ENCODE measurements at regions not wholly inside any gene's neighbourhood (a gene's known extent, or its start where the extent isn't known, plus 50 kb on each side); places are given as distances from the start of the nearest gene placed in this dataset.
"Not testable (repeated sequence)": the region's sequence is repeated elsewhere in the genome, so short reads cannot be mapped to it uniquely, and the experiment has no call there.

- DNase-seq = no peak
These were observed 492.3 kb upstream of the LCORL start for GRCh38 chr4:18513861-18514260.

DNA sequence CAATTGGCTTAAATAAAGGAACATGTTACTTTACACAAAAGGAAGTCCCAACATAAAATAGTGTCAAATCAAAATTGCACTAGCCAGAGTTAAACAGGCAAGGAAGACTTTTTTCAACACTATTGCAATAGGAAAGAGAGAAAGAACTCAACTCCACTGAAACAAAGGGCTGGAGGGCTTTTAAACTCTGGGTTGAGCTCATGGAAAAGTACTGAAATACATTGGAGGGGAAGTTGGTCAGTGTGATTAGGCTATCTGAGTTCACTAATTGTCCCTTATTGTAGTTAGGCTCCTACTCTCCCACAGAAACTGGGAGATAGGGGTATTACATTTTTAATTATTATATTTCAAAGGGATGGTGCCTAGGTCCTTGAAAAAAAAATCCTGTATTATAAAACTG is 491.2 kb upstream of the LCORL start:
- DNase-seq = no peak

- DNase-seq = no peak
These were observed 490.2 kb upstream of the LCORL start for GRCh38 chr4:18511727-18512126.

GRCh38 chr4:18508786-18509185 is 487.2 kb upstream of the LCORL start:
- DNase-seq = no peak

DNA sequence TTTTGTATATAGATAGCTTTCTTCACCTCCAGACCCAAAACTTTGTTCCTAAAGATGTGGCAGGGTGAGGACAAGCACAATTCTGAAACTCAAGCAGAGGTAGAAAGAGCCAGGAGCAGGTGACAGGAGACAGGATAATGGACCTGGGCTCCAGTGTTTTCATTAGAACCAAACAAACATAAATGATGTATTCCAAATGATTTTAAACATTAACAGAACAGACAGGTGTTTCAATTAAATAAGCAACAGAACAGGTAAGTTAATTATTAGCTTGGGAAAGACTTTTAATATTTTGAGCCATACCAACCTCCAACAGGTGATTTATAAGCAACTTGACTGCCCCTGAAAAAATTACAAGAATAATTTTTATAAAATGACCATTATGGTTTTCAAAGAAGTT is 459.4 kb upstream of the LCORL start:
- no peak for DNase-seq

DNA sequence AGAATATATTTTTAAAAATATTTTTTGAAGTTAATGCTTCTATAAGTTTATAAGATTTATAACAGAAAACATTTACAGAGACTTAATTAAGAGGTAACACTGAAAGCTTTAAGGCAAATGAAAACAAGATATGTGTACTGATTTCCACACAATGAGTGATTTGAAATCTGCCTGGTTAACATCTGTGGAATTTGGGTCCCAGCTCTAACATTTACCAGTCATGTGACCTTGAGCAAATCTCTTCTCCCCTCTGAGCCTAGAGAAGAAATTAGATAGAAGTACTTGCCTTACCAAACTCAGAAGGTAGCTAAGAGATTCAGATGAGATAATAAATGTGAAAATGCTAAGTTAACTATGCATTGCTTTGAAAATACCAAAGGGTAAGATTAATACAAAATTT is 458.8 kb upstream of the LCORL start:
- no peak for DNase-seq

GRCh38 chr4:18479825-18480224 is 458.3 kb upstream of the LCORL start:
- no peak for DNase-seq

GRCh38 chr4:18463987-18464559 is 442.5 kb upstream of the LCORL start:
- no peak for DNase-seq

DNA sequence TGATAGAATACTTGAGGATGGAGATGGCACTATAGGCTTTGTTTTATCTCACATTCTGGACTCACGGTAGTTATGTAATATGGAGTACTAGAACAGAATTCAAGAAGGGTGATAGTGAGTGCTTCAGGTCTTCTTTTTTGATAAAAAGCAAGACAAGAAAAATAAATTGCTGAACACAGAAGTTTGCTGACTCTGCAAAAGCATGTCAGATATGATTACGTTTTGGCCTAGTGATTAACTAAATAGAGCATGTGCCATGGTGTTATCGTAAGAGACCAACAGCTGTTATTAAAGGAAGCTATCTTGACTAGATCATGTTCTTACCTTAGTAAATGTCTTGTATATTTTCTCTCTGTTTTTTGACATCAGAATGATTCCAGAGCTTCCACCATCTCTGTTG is 436.9 kb upstream of the LCORL start:
- DNase-seq = no peak

DNA sequence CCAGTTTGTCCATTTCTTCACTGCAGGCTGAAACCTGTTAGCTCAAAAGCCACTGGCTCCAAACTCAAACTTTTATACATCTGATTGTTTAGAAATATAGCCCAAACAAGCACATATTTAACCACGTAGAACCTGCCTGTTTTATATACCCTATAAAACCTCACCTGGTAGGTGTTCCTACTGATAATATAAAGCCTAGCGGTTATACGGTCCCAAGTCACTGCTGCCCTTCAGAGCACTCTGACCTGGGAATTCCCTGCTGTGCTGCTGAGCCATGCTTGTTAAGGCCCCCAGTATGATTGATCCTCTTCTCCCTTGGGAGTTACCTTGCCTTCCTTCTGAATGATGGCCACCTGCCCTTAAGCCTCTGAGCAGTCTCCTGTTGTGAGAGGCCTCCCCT is 432.8 kb upstream of the LCORL start:
- DNase-seq = no peak

DNA sequence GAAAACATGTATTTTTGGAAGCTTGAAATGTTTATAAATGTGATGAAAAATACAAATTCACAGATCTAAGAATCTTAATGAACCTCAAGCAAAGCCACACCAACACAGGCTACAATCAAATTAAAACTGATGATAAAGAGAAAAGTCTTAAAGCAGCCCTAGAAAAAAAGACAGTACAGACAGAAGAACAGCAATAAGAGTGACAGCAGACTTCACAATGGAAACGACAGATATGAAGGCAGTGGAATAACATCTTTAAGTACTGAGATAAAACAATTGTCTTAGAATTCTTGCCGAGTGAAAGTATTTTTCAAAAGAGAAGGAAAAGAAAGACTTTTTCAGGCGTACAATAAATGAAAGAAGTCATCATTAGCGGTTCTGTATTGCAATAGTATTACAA is 423.6 kb upstream of the LCORL start:
- no peak for DNase-seq

DNA sequence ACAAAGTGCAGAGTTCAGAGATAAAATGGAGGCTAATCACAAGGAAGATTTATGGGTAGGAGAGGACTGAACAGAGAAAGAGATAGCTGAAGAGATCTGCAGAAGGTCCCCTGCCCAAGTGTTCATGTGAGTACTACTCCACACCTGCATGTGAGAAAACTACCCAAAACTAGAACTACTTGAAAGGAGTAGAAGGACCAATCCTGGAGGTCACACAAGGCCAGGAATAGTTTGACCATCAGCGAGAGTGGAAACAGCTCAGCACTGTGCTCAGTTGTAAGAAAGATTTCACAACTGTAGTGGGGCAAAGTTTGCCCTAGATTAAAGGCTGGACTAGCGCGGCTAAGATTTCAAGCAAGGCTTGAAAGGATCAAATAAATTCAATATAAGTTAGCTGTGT is 422.7 kb upstream of the LCORL start:
- no peak for DNase-seq

DNA sequence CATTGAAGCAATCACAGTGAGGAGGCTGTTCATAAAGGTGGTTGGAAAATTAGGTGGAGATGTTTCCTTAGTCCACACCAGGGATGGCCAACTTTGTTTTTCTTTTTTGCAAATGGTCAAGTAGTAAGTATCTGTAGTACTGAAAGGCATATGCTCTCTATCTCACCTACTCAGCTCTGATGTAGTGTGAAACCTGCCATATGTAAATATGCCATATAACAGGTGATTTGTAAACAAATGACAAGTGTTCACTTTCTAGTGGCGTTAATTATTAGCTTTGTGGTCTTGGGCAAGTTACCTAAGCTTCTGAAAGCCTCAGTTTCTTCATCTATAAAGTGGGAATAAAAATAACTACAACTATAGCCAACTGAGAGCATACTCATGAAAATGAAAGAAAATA is 421.4 kb upstream of the LCORL start:
- DNase-seq = no peak

GRCh38 chr4:18441676-18442075 is 420.1 kb upstream of the LCORL start:
- DNase-seq = no peak

DNA sequence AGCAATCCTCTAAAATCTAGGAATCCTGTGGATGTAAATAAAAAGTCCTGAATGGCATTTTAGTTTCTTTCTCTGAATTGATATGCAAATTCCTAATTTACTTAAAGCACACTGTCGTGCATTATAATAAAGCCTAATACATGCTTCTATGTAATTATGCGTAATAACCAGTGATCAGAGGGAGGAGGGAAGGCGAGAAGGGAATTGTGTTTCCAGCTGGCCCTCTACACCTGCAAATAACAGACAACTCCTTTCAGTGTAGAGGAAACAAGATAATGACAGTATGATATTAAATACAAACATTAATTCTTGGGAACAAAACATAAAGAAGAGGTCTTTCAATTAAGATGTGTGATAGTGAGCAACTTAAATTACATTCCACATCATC is 419.6 kb upstream of the LCORL start:
- DNase-seq = no peak

DNA sequence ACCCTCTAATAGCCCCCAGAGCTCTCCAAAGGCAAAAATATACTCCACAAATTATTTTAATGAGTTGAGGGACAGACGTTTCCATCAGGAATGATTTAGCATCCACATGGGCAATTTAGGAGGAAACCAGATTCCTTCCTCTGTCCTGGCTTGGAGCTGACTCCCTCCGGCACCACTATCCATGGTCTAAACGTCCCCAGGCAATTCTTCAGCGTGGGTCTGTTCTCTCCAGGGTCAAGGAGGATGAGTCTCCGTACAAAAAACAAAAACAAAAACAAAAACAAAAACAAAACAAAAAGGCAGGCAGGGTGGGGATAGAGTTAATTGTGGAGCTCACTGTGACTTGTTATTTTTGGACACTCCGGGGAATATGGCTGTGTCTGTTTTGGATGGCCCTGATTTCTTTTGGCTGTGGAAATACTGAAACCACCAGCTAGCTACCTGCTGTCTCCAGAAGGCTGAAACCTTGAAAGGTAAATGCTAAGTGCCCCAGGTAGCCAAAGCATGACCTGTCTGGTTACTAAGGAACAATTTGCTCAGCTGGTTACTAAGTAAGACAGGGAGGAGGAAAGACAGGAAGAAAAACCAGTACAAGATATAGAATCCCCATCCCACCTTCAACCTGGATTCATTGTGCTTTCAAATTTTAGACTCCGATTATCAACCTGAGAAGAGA is 419.1 kb upstream of the LCORL start:
- no peak for DNase-seq

DNA sequence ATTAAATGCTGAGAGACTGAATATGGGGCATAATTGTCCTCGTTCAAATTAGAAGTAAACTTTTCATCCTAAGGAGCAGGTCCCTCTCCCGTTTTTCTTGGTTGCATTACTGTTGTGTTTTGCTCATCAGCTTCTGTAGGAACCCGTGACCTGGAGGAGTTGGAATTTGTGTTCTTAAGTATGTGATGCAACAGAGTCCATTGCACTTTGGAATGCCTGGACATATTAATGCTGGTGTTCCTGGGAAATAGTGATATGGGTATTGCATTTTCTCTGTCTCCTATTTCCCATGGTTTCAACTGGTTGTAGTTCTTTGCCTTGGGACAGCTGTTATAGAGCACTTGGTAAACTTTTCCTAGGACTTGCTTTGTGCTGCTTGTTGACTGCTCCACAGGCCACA is 417.8 kb upstream of the LCORL start:
- DNase-seq = no peak

DNA sequence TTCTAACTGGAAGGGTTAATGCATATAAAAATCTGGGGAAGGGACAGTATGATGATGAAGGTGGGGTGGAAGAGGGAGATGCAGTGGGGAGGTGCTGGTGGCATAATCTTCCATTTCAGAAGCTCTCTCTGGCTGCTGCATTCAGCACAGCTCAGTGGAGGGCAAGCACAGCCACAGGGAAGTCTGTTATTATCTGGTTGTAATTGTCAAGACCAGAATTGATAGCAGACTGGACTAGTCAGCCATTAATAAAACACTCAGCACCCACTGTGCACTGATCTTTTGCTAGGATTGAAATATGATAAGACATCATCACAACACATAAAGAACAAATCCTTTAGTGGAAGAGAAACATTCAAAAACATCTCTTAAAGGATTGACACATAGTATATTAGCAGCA is 414.2 kb upstream of the LCORL start:
- DNase-seq = no peak

DNA sequence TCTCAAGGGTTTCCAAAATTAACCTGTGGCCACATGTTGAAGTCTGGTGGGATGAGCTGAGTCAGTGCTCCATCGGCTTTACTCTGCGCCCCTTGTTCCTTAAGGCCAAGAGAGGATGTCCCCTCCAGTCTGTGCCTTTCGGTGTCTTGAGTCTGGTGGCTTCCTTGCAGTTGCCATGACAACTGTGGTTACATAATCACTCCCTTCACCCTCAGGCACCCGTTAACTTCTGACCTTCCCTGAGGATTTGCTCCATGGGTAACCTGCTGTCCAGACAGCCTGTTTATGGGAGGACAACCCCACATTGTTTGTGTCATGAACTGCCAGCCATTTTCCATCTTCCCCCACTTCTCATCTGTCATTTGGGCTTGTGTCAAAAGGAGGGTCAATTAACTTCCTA is 401.1 kb upstream of the LCORL start:
- DNase-seq = no peak

DNA sequence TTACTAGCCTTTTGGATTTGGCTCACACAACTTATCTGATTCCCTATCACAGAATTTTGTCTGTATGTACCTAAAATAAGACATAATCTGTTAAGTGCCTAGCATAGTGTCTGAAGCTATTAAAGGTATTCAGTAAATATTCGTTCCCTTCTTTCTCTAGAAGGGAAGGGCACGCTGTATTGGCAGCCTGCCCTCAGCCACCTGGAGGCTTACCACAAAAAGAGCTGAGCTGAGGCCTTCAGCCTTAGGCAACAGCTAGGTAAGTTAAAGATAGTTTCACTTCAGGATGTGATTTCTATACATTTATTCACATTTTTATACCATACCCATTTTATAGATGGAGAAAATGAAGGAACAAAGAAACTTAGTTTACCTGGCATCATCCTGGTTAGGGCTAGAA is 400.0 kb upstream of the LCORL start:
- no peak for DNase-seq

- DNase-seq = no peak
These were observed 398.2 kb upstream of the LCORL start for GRCh38 chr4:18419780-18420179.

- DNase-seq = not testable (repeated sequence)
These were observed 396.8 kb upstream of the LCORL start for GRCh38 chr4:18418195-18418898.

- DNase-seq = not testable (repeated sequence)
These were observed 396.1 kb upstream of the LCORL start for GRCh38 chr4:18417651-18418050.

DNA sequence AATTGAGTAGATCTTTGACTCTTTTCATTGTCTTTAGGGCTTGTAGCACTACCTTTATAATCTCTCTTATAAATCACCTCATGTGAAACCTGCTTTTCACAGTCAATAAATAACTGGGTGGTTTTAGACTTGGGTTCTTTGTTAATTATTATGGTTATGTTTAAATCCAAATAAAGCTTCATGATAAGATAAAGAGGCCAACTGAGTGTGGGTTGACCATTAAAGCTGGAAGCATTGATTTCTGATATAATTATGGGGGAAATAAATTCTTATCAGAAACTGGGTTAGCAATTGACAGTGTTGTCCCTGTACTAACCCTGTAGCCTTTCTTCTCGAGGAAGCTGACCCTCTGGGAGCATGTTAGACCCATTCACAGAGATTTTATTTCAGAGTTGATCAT is 384.7 kb upstream of the LCORL start:
- no peak for DNase-seq

DNA sequence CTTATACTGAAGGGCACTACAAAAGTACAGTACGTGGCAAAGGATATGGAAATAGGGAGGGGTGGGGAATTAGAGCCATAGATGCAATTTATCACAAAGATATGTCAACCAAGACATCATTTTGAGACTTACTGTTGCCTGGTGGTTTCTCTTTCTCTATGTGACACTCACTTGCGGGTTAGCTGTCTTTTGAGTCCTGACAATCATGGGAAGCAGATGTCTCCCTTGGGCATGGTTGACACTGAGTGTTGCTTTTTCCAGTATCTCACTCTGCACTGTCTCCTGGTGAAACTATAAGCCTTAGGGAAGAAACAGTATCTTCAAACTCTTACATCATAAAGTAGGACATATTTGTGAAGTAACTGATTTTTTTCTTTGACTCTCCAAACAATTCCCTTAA is 383.5 kb upstream of the LCORL start:
- DNase-seq = no peak

All from Kasumi-1 (cell line).